ENCODE measurements at regions not wholly inside any gene's neighbourhood (a gene's known extent, or its start where the extent isn't known, plus 50 kb on each side); places are given as distances from the start of the nearest gene placed in this dataset.

DNA sequence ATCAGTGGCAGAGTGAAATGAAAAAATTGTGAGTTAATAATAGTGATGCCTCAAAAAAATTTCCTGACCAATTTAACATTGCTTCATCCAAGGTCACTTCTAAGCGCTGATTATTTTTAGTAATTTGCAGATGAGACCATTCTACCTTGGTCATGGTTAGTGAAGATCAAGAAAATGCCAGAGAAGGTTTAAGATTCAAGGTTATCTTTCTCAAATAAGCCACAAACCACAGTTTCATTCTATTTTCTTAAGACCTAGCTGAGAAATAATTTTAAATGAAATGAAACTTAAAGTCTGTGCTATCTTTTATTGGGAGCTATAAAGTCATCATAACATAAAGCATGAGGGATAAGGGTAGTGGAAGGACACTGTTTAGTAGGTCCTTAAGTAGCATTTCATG is 353.9 kb upstream of the NAALADL2 start:
- Histone ChIP-seq H3K4me2 (ENCODE audit: low read length) (no peak overlapping the region), H3K27me3 (ENCODE audit: control insufficient read depth, low read length) (no peaks in the 10 kb centered on the region), H4K20me1 (ENCODE audit: control insufficient read depth, insufficient read depth, low read depth, low read length) (no peaks in the 10 kb centered on the region), H3K36me3 (ENCODE audit: control insufficient read depth, low read length) (no peaks in the 10 kb centered on the region), H3K4me1 (ENCODE audit: control insufficient read depth, low read length) (no peaks in the 10 kb centered on the region), H3K27ac (ENCODE audit: low read depth, low read length) (no peak overlapping the region), H3F3A (ENCODE audit: control insufficient read depth, insufficient read depth) (no peaks in the 10 kb centered on the region), H3K9me3 (ENCODE audit: control insufficient read depth, insufficient read depth, low read length) (no peaks in the 10 kb centered on the region), H3K79me2 (ENCODE audit: control insufficient read depth, low read length) (no peaks in the 10 kb centered on the region), H3K9me2 (replicated peaks; ENCODE audit: control insufficient read depth, low read length) (no peaks in the 10 kb centered on the region), H3K4me3 (ENCODE audit: low read length) (no peak overlapping the region)
- TF ChIP-seq CTCF (IDR thresholded peaks at IDR 0.05; ENCODE audit: low read depth, low read length, poor library complexity, severe bottlenecking) (no peak), EZH2phosphoT487 (IDR thresholded peaks at IDR 0.05; ENCODE audit: borderline replicate concordance, low read length) (no peak)

DNA sequence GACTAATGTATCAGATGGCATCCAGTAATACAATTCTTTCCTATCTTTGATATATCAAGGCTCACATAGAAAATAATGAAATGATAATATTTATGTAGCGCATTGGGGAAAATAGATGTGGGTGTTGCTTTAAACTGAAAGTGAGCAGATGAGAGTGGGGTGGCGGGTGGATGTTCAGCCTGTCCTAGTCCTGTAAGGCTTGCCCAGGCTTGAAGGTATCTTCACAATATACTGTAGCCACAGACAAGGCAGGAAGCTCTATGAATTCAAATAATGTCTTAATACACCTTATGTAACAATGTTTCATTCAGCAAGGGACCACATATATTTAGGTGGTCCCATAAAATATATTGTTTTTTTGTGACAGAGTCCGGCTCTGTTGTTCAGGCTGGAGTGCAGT is 334.9 kb upstream of the NAALADL2 start:
- Histone ChIP-seq H3K9me3 (ENCODE audit: control insufficient read depth, insufficient read depth, low read length) (no peaks in the 10 kb centered on the region), H3K27ac (ENCODE audit: low read depth, low read length) (no peak overlapping the region), H3K4me3 (ENCODE audit: low read length) (no peak overlapping the region), H3K36me3 (ENCODE audit: control insufficient read depth, low read length) (no peaks in the 10 kb centered on the region), H3K4me1 (ENCODE audit: control insufficient read depth, low read length) (no peaks in the 10 kb centered on the region), H4K20me1 (ENCODE audit: control insufficient read depth, insufficient read depth, low read depth, low read length) (no peaks in the 10 kb centered on the region), H3K9me2 (replicated peaks; ENCODE audit: control insufficient read depth, low read length) (no peaks in the 10 kb centered on the region), H3F3A (ENCODE audit: control insufficient read depth, insufficient read depth) (no peaks in the 10 kb centered on the region), H3K4me2 (ENCODE audit: low read length) (no peak overlapping the region), H3K27me3 (ENCODE audit: control insufficient read depth, low read length) (no peaks in the 10 kb centered on the region), H3K79me2 (ENCODE audit: control insufficient read depth, low read length) (no peaks in the 10 kb centered on the region)
- TF ChIP-seq CTCF (IDR thresholded peaks at IDR 0.05; ENCODE audit: low read depth, low read length, poor library complexity, severe bottlenecking) (no peak), EZH2phosphoT487 (IDR thresholded peaks at IDR 0.05; ENCODE audit: borderline replicate concordance, low read length) (no peak)

GRCh38 chr3:174529298-174529697 is 329.8 kb upstream of the NAALADL2 start:
- H3K4me3 ChIP-seq (ENCODE audit: low read length) = no peak overlapping the region
- H3K27me3 ChIP-seq (ENCODE audit: control insufficient read depth, low read length) = no peaks in the 10 kb centered on the region
- H3K36me3 ChIP-seq (ENCODE audit: control insufficient read depth, low read length) = no peaks in the 10 kb centered on the region
- H3K27ac ChIP-seq (ENCODE audit: low read depth, low read length) = no peak overlapping the region
- no peaks in the 10 kb centered on the region for H3K79me2 ChIP-seq (ENCODE audit: control insufficient read depth, low read length)
- no peaks in the 10 kb centered on the region for H4K20me1 ChIP-seq (ENCODE audit: control insufficient read depth, insufficient read depth, low read depth, low read length)
- H3K9me2 ChIP-seq (replicated peaks; ENCODE audit: control insufficient read depth, low read length) = no peaks in the 10 kb centered on the region
- H3K9me3 ChIP-seq (ENCODE audit: control insufficient read depth, insufficient read depth, low read length) = no peaks in the 10 kb centered on the region
- H3K4me2 ChIP-seq (ENCODE audit: low read length) = no peak overlapping the region
- no peak for TF ChIP-seq EZH2phosphoT487 (IDR thresholded peaks at IDR 0.05; ENCODE audit: borderline replicate concordance, low read length)
- no peak for TF ChIP-seq CTCF (IDR thresholded peaks at IDR 0.05; ENCODE audit: low read depth, low read length, poor library complexity, severe bottlenecking)
- H3K4me1 ChIP-seq (ENCODE audit: control insufficient read depth, low read length) = no peaks in the 10 kb centered on the region
- H3F3A ChIP-seq (ENCODE audit: control insufficient read depth, insufficient read depth) = no peaks in the 10 kb centered on the region
